ENCODE measurements at regions not wholly inside any gene's neighbourhood (a gene's known extent, or its start where the extent isn't known, plus 50 kb on each side); places are given as distances from the start of the nearest gene placed in this dataset.

DNA sequence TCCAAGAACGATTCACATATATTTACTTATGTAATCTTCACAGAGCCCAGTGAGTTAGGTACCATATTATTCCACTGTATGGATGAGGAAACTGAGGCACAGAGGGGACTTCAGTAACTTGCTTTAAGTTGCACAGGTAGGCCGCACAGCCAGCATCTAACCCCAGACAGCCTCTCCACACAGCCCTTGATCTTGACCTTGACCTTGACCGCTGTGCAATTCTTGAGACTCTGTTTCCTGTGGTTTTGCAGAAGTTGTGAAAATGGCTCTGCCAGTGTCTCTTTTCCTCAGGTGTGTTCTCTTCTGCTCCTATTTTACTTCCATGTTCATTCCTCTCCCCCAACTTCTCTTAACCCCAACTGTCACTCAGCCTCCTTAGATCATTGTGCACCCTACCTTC lies 206.5 kb downstream of the SOX11 start:
- TF ChIP-seq JUND (IDR thresholded peaks at IDR 0.05; ENCODE audit: low read depth), result no peak
- no peak for DNase-seq (ENCODE audit: low read depth in 1 of 2, low spot score in 1 of 2)
- in situ Hi-C loops (cut with HindIII; ENCODE audit: low pct_unique_long_range_greater_than_20kb, low sequenced_read_pairs), result no loop called here

DNA sequence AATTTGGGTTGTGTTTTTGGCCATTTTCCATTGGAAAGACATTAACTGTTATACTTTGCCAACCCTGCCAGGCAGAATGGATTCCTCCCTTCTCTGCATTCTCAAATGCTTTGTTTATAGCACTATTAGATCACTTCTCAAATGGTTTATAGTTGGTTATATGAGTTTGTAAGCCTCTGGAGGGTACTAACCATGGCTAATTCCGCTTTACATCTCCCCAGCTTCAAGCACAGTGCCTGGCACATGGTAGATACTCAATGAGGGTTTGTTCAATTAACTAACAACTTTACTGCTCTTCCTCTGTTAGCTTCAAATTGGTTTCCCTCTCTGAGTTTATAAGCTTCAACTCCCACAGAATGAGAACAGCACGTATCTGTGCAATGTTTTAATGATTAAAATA lies 213.5 kb downstream of the SOX11 start:
- no peak for DNase-seq (ENCODE audit: low read depth in 1 of 2, low spot score in 1 of 2)
- in situ Hi-C loops (cut with HindIII; ENCODE audit: low pct_unique_long_range_greater_than_20kb, low sequenced_read_pairs), result no loop called here
- no peak for TF ChIP-seq JUND (IDR thresholded peaks at IDR 0.05; ENCODE audit: low read depth)

DNA sequence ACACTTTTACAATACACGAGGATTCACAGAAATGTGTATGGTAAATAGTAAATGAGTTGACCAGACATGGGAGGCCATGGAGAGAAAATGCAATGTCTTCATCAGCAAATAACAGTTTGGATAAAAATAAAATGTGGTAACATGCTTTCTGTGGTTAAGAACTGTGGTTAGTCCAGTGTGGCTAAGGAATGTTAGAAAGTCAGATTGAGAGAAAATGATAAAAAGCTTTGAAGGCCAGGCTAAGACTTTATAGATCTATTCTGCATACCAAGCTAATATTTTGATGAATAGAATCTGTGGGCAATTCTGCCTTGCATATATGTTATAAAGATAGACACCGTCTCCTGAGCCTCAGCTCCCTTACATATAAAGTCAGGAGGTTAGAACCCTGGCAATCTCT lies 215.9 kb downstream of the SOX11 start:
- no peak for DNase-seq (ENCODE audit: low read depth in 1 of 2, low spot score in 1 of 2)
- in situ Hi-C loops (cut with HindIII; ENCODE audit: low pct_unique_long_range_greater_than_20kb, low sequenced_read_pairs), result no loop called here
- no peak for TF ChIP-seq JUND (IDR thresholded peaks at IDR 0.05; ENCODE audit: low read depth)

DNA sequence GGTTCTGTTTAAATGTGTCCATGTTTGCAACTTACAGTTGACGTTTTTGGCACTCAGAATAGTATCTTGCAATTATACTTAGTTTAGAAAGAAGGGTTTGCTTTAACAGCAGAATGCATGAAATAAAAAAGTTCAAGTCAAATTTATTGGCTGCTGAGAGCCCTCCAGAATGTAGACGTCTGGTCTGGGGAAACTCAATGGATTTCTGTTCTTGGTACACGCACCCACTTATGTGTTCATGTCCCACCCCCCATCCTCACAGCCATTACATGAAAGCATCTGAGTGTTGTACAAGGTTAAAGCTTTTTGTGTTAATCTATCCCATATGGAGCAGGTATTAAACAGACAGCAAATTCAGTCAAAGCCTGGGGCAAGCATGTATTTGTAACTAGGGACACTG lies 219.5 kb downstream of the SOX11 start:
- in situ Hi-C loops (cut with HindIII; ENCODE audit: low pct_unique_long_range_greater_than_20kb, low sequenced_read_pairs), result no loop called here
- no peak for DNase-seq (ENCODE audit: low read depth in 1 of 2, low spot score in 1 of 2)
- TF ChIP-seq JUND (IDR thresholded peaks at IDR 0.05; ENCODE audit: low read depth), result no peak

DNA sequence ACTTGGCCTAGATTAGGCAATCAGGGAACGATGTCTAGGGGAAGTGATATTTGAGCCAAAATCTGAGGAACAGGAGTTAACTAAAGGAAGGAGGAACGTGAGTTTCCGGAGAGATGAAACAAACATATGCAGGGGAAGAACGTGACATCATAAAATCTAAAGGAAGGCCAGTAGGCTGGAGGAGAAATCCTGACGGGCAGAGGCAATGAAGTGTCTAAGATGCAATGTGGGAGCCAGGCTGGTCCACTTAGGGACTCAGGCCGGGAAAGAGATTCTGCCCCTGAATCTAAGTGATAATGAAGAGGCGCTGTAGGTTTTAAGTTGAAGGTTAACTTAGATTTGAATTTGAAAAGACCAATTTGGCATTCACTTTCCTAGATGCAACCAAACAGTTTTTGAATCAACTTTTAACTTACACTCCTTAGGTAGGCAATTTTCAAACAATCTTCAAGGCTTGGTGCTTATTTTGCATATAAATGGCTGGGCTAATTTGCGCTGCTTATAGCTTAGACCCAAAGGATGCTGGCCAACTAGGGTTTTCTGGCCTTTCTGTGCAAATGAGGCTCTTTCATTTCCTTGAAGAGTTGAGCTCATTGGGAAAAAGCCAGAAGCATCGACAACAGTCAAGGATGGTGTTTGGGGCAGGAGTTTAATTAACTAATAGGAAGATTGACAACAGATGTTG lies 221.7 kb downstream of the SOX11 start:
- DNase-seq (ENCODE audit: low read depth in 1 of 2, low spot score in 1 of 2), result no peak
- TF ChIP-seq JUND (IDR thresholded peaks at IDR 0.05; ENCODE audit: low read depth), result no peak
- in situ Hi-C loops (cut with HindIII; ENCODE audit: low pct_unique_long_range_greater_than_20kb, low sequenced_read_pairs), result no loop called here

DNA sequence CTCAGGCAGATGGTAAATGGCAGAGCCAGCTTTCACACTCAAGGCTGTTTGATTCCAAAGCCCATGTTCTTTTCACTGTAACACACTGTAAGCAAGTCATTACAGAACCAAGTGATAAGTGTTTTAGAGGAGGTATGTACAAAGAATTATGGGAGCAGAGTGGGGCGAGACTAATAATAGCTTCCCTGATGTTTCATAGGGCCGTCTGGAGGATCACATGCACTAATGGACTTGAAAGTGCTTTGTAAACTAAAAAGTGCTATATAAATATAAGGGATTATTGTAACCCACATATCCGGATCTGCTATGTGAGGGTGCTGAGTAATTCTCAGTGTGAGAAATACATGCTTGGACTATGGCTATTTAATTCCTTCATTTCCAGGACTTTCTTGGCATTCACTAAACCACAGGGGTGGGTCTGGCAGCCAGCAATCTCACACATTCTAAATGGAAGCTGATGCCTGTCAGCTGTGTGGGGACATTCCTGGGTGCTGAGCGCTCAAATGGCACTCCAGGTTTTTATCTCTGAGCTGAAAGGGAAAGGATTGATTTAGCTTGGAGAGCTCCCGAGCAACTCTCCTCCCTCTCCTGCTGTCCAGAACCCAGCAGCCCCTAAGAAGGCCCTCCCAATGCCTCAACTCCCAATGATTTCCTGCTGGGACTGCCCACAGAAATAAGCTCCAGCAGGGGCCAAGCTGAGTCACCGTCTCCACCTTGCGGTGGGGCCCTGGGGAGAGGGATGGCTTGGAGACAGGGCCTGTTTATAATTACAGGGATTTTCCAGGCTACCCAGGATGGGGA lies 222.8 kb downstream of the SOX11 start:
- DNase-seq (ENCODE audit: low read depth in 1 of 2, low spot score in 1 of 2), result no peak
- in situ Hi-C loops (cut with HindIII; ENCODE audit: low pct_unique_long_range_greater_than_20kb, low sequenced_read_pairs), result no loop called here
- TF ChIP-seq JUND (IDR thresholded peaks at IDR 0.05; ENCODE audit: low read depth), result no peak

DNA sequence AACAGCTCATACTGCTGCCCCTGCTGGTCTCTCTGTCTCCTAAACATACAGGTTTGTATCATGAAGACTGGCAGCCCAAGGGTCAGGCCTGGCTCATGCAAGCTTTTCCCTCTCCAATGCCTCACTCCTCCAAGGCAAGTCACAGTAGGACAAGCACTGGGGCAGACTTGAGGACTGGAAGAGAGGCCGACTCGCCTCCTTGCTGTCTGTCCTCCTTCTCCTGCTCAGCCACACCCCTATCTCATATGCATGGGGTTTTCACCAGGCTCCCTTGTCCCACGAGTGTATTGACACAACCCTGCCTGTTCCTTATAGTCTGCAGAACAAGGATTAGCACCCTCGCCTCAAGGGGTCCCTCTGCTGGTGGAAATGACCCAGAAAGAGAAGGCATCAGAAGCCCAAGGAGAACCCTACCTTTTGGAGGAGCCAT lies 223.7 kb downstream of the SOX11 start:
- in situ Hi-C loops (cut with HindIII; ENCODE audit: low pct_unique_long_range_greater_than_20kb, low sequenced_read_pairs), result no loop called here
- peak in 1 of 2 experiments; percentile 62 for DNase-seq (ENCODE audit: low read depth in 1 of 2, low spot score in 1 of 2)
- no peak for TF ChIP-seq JUND (IDR thresholded peaks at IDR 0.05; ENCODE audit: low read depth)

DNA sequence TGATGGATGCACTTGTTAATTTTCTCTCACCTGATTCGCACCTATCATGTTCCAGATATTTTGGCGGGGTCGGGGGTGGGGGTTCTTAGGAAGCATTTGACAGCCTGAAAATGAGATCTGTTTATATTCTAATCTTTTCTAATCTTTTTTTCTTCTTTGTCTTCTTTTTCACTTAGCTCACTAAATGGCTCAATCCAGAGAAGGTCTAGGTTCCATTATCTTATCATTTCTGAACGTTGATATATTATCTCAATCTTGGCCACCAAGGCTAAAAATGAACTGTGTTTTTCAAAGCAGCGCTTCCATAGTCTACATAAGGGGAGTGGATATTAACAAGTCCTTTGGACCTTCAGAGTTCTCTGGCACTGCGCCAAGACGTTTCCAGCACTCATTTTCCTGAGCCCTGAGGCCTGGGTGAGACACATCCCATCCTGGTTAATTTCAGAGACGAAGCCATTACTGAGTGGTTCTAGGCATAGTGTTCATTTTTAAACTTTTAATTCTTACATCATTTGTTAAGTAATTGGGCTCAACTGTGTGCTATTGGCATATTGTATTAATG lies 229.0 kb downstream of the SOX11 start:
- in situ Hi-C loops (cut with HindIII; ENCODE audit: low pct_unique_long_range_greater_than_20kb, low sequenced_read_pairs), result no loop called here
- no peak for DNase-seq (ENCODE audit: low read depth in 1 of 2, low spot score in 1 of 2)
- no peak for TF ChIP-seq JUND (IDR thresholded peaks at IDR 0.05; ENCODE audit: low read depth)

DNA sequence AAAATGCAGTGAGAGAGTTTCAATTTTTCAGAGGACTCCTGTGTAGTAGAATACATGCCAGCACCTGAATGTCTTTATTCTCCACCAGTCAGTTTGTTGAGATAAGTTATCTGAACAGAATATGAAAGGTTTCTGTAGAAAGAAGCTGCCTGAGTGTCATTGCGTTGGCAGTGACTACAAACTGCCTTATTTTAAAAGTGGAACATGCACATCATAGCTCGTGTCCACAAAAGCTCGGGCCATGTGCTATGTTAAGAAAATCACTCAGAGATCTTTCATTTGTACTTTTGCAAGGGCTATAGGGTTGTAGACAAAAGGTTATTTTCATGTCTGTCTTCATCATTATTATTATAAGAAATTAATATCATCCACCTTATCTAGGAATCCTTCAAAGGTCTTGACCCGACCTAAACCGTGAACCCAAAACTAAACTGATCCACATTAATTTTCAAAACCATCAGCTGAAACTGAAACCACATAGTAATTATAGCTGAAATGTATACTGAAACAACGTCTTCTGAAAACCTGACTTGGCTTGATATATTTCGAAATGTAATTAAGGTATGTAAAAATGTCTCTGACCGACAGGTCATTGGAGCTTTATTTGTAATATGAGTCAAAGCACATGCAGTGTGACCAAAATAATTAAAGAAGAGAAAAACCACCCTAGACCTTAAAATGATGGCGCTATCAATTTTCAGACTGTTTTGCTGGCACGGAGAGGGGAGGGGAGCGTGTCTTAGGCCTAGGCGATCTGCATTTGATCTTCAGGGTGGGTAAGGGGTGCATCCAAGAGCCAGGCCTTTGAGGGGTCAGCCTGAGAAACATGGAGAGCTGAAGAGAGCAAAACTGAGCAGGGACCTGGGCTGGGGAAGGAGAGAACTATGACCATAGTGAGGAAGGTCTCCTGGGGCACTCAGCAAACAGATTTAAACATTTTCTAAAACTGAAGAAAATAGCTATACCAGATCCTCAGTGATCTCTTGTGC lies 232.1 kb downstream of the SOX11 start:
- TF ChIP-seq JUND (IDR thresholded peaks at IDR 0.05; ENCODE audit: low read depth), result no peak
- in situ Hi-C loops (cut with HindIII; ENCODE audit: low pct_unique_long_range_greater_than_20kb, low sequenced_read_pairs), result no loop called here
- no peak for DNase-seq (ENCODE audit: low read depth in 1 of 2, low spot score in 1 of 2)

DNA sequence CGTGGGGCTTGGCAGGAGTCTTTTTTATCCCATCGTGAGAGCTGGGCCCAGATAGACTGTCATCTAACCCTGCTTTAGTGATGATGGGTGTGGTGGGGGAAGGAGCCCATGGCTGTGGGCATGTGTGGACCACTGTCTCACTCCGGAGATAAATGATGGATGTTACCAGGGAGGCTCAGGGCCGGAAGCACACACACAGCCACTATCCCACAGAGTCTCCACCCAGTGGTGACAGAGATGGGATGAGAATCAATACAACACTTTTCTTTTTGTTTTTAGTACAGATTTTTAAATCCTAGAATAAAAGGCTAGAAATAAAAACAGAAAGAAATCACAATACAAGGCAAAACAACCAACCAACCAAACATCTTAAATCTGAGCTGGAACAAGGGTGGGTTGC lies 233.4 kb downstream of the SOX11 start:
- TF ChIP-seq JUND (IDR thresholded peaks at IDR 0.05; ENCODE audit: low read depth), result no peak
- no peak for DNase-seq (ENCODE audit: low read depth in 1 of 2, low spot score in 1 of 2)
- in situ Hi-C loops (cut with HindIII; ENCODE audit: low pct_unique_long_range_greater_than_20kb, low sequenced_read_pairs), result no loop called here

DNA sequence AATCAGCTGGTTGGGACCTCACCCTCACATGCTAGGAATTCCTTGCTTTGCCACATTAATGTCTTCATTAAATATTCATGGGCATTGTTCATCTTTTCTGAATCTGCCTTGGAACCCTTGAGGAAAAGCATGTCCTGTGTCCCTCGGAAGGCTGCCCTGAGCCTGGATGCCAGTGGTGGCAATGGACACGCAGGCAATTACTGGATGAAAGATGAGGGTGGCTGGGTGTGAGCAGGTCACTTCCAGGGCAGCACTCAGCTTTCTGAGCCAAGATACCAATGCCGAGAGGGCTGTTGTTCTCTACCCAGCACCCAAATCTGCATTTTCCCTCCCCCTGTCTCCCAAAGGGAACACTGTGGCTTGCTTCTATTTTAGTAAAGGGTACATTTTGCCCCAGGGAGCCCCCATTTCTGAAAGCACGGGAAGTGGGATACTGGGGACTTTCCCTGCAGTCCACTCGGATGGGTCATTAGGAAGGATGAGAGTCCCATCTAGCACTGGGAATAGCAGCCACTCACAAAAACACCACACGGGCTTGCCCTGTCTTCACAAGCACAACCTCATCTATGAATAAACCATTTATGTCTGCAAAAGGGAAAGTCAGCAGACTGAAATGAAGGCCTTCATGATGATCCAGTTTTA lies 234.8 kb downstream of the SOX11 start:
- in situ Hi-C loops (cut with HindIII; ENCODE audit: low pct_unique_long_range_greater_than_20kb, low sequenced_read_pairs), result no loop called here
- DNase-seq (ENCODE audit: low read depth in 1 of 2, low spot score in 1 of 2), result no peak
- no peak for TF ChIP-seq JUND (IDR thresholded peaks at IDR 0.05; ENCODE audit: low read depth)
